HG03354 (cell line): ENCODE measurements at regions not wholly inside any gene's neighbourhood (a gene's known extent, or its start where the extent isn't known, plus 50 kb on each side); places are given as distances from the start of the nearest gene placed in this dataset.

Experiments used
- ATAC-seq: cut with Tn5 transposase; IDR thresholded peaks from one replicate; pipeline ENCODE4 v1.9.1; 2021; ENCODE audit warnings: mild to moderate bottlenecking; ENCODE audit not compliant: unreplicated experiment, poor library complexity, severe bottlenecking

GRCh38 chr1:88194542-88194941 lies 489.5 kb upstream of the PKN2 start:
- ATAC-seq = no peak

GRCh38 chr1:88200545-88200944 lies 483.5 kb upstream of the PKN2 start:
- ATAC-seq = no peak

- ATAC-seq = no peak
Measured at GRCh38 chr1:88204111-88204510, 480.0 kb upstream of the PKN2 start.

GRCh38 chr1:88204612-88205167 lies 479.4 kb upstream of the PKN2 start:
- ATAC-seq = no peak

- no peak for ATAC-seq
Measured at GRCh38 chr1:88208389-88208788, 475.7 kb upstream of the PKN2 start.

- ATAC-seq = no peak
Measured at GRCh38 chr1:88210103-88210787, 473.8 kb upstream of the PKN2 start.

GRCh38 chr1:88216441-88216840 lies 467.6 kb upstream of the PKN2 start:
- ATAC-seq = no peak

GRCh38 chr1:88217386-88217785 lies 466.7 kb upstream of the PKN2 start:
- no peak for ATAC-seq

- ATAC-seq = no peak
Measured at GRCh38 chr1:88219521-88219920, 464.6 kb upstream of the PKN2 start.

GRCh38 chr1:88221411-88221810 lies 462.7 kb upstream of the PKN2 start:
- no peak for ATAC-seq

- no peak for ATAC-seq
Measured at GRCh38 chr1:88224906-88225305, 459.2 kb upstream of the PKN2 start.

GRCh38 chr1:88228114-88228513 lies 456.0 kb upstream of the PKN2 start:
- ATAC-seq = no peak

GRCh38 chr1:88230126-88230525 lies 453.9 kb upstream of the PKN2 start:
- no peak for ATAC-seq

GRCh38 chr1:88237058-88237457 lies 447.0 kb upstream of the PKN2 start:
- ATAC-seq = no peak

GRCh38 chr1:88239205-88239604 lies 444.9 kb upstream of the PKN2 start:
- no peak for ATAC-seq

GRCh38 chr1:88247666-88248065 lies 436.4 kb upstream of the PKN2 start:
- no peak for ATAC-seq

- no peak for ATAC-seq
Measured at GRCh38 chr1:88250915-88251314, 433.2 kb upstream of the PKN2 start.

GRCh38 chr1:88252745-88253144 lies 431.3 kb upstream of the PKN2 start:
- ATAC-seq = no peak

- ATAC-seq = no peak
Measured at GRCh38 chr1:88265606-88266005, 418.5 kb upstream of the PKN2 start.

GRCh38 chr1:88266051-88266450 lies 418.0 kb upstream of the PKN2 start:
- no peak for ATAC-seq

- ATAC-seq = no peak
Measured at GRCh38 chr1:88272216-88272615, 411.9 kb upstream of the PKN2 start.

- ATAC-seq = no peak
Measured at GRCh38 chr1:88274431-88274830, 409.6 kb upstream of the PKN2 start.
